Posterior cingulate gyrus (tissue), 11 donors: ENCODE measurements at regions not wholly inside any gene's neighbourhood (a gene's known extent, or its start where the extent isn't known, plus 50 kb on each side); places are given as distances from the start of the nearest gene placed in this dataset.
A peak's percentile ranks its signal among the peaks of the same experiment; 100 is the strongest.

ENCODE experiments used
- DNase-seq, 10 donors: peaks; one replicate each; pipeline versions ENCODE4 v3.0.0 to v3.0.0-alpha.2; 2020 to 2021; ENCODE audit warnings: mixed read lengths in 3 of 10
- intact Hi-C: fragments of 100-400 bp; cut with DNase I; formaldehyde crosslinking; loops from one replicate; pipeline ENCODE4 v1.15.1; 2023

DNA sequence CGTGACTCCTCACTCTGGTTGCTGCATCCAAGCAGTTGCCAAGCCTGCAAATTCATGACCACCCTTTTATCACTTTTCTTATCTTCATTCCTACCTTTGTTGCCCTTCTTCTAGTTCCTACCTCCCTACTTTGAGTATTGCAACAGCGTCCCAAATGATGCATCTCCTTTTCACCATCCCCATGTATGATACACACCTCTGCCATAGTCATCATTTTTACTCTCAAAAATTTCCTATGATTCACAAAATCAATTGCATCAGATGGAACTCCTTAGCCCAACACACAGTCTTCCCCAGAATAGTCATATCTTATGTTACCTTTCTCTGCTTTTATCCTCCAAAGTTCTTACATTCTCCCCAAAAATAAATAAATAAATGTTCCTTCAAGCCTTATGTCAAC lies 262.6 kb downstream of the TBL1XR1 start:
- intact Hi-C loops = no loop called here
- DNase-seq = no peak

DNA sequence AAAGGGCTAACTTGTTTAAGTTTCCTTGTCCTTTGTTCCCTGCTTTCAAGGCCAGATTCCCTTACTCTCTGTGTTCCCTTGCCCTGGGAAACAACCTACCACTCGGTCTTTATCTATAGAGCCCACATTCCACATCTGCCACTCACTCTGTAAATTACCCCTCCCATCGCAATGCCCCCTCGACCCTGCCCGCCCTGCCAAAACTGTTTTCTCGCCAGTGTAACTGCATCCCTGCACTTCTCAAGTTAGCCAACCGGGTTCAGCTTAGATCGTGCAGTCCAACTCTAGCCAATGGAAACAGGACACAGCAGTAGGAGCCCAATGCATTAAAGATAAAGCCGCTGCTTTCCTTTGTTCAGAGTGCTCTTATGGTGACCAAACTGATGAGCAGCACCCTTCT lies 263.6 kb downstream of the TBL1XR1 start:
- intact Hi-C loops = no loop called here
- DNase-seq = no peak

DNA sequence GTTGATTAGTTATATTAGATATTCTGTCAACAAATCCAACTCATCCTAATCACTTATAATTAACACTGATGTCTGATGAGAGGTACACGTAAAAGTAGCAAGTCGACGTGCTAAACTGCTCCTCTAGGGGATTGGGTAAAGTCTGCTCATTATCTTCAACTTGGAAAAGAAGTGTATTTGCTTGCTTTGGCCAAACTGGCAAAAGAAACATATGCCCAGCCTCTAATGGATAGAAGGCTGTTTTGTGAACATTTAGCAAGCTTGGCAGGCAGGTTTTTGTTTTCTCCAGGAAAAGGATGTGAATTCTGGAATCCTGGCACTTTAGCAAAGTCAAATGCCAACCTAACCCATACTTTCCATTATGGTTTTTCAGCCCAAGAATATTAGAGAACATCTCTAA lies 264.8 kb downstream of the TBL1XR1 start:
- intact Hi-C loops = no loop called here
- no peak for DNase-seq

DNA sequence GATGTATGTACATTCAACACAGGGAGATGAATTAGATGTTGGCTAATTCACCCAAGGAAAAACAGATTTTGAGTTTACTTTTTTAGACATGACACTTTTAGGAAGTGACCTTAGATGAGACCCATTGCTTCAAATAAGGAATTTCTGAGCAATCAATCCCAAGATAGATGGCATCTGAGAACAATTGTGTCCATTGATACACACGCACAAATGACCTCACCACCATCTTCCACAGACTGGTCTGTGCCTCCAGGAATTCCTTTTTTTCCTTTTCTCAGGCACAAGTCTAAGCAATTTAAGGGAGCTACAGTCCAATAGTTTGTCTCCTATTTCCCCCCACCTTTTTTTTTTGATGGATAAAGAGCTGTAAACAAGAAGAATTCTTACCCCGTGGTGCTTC lies 265.3 kb downstream of the TBL1XR1 start:
- DNase-seq = no peak
- intact Hi-C loops = no loop called here

DNA sequence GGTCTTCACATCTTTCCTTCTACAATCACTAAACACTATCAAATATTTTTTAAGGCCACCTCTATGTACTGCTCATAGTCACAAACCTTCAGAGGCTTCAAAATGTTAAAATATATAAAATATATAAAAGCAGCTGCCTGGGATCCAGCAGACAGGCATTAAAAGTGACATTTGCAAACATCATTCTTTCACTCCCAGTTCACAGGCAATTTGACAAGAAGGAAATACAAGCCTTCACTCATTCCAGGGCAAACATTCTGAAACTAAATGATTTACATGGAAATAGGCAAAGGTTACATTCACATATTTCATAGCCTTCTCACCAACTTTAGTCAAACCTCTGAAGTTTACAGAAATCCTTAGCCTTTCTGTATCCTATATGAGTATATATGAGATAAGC lies 266.3 kb downstream of the TBL1XR1 start:
- intact Hi-C loops = no loop called here
- DNase-seq = no peak

GRCh38 chr3:176928582-176928931 lies 268.7 kb downstream of the TBL1XR1 start:
- DNase-seq = no peak
- intact Hi-C loops = no loop called here

DNA sequence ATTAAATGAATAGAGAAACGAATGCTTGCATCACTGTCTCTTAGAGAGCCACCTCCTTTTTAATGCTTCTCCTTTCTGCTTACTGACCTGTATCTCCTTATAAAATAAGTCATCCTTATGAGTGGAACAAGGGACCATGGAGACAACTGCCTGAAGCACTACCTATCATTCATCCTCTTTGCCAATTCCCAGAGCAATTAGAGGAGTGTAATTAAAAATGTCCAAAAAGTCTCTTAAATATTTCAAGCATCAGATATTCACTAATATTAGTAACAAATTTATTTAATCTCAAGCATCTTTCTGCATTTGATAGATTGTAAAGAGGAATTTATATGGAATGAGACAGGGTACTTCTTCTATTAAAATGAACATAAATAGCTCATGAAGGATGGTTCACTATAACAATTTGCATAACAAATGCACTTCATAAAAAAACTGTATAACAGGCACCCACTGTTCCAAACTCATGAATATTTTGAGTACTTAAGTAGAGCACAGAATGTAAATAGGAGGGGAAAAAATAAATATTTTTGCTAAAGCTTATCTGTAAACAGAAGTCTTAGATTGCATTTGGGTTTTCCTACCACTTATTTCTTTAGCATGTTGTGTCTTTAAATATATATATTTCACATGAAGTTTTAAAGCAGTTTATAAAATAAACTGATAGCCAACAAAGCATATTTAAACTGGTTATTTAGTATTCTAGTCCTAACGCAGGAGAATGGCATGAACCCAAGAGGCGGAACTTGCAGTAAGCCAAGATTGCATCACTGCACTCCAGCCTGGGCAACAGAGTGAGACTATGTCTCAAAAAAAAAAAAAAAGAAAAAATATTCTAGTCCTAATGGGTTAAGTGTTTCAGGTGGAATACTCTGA lies 269.3 kb downstream of the TBL1XR1 start:
- intact Hi-C loops = no loop called here
- DNase-seq = peak in 2 of 10 donors; percentile 24 to 79

- intact Hi-C loops = no loop called here
- no peak for DNase-seq
These were observed 270.0 kb downstream of the TBL1XR1 start for GRCh38 chr3:176927280-176927679.

- intact Hi-C loops = no loop called here
- DNase-seq = no peak
These were observed 270.6 kb downstream of the TBL1XR1 start for GRCh38 chr3:176926688-176927087.

- intact Hi-C loops = no loop called here
- no peak for DNase-seq
These were observed 271.2 kb downstream of the TBL1XR1 start for GRCh38 chr3:176926034-176926433.

DNA sequence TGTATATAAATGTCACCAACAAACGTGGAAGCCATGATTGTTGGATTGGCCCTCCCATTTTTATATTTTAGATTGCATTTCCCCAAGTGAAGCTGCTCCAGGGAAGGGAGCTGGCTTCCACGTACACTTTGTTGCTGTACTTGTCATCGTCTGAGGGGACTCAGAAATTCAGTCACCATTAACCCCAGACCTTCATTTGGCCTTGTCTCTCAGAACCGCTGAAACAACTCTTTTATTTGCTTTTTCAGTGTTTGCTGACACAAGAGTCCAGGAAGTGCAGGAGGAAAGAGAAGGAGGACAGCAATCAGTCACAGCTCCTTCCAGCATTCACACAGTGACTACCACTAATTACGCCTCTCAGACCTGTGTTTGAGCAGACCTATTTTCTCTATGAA lies 276.5 kb downstream of the TBL1XR1 start:
- no peak for DNase-seq
- intact Hi-C loops = no loop called here

GRCh38 chr3:176919836-176920765 lies 277.2 kb downstream of the TBL1XR1 start:
- DNase-seq = peak in 4 of 10 donors; percentile 13 to 67 (median 26)
- intact Hi-C loops = no loop called here

- intact Hi-C loops = no loop called here
- DNase-seq = no peak
These were observed 280.5 kb downstream of the TBL1XR1 start for GRCh38 chr3:176916777-176917176.

GRCh38 chr3:176914764-176915163 lies 282.5 kb downstream of the TBL1XR1 start:
- intact Hi-C loops = no loop called here

DNA sequence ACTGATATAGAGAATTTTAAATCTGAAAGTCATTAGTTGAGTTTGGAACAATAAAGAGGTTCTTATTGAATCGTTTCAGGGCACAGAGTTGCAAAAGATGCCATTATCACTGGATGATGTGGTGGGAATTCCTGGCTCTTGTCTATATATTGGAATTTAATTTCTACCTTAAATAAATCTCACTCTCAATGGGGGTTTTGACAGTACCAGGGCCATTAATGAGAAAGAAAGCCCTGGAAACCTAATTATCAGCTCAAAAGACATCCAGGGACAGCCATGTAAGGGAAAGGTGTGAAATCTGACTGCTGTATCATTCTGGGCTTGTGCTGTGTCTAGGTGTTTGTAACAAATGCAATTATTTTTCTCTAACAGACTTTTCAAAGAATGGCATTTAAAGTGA lies 285.7 kb downstream of the TBL1XR1 start:
- intact Hi-C loops = no loop called here
- DNase-seq = no peak

More at GRCh38 chr3:176914764-176915163, 282.5 kb downstream of the TBL1XR1 start:
- DNase-seq = no peak

- no peak for DNase-seq
- intact Hi-C loops = no loop called here
These were observed 288.2 kb downstream of the TBL1XR1 start for GRCh38 chr3:176909044-176909443.

DNA sequence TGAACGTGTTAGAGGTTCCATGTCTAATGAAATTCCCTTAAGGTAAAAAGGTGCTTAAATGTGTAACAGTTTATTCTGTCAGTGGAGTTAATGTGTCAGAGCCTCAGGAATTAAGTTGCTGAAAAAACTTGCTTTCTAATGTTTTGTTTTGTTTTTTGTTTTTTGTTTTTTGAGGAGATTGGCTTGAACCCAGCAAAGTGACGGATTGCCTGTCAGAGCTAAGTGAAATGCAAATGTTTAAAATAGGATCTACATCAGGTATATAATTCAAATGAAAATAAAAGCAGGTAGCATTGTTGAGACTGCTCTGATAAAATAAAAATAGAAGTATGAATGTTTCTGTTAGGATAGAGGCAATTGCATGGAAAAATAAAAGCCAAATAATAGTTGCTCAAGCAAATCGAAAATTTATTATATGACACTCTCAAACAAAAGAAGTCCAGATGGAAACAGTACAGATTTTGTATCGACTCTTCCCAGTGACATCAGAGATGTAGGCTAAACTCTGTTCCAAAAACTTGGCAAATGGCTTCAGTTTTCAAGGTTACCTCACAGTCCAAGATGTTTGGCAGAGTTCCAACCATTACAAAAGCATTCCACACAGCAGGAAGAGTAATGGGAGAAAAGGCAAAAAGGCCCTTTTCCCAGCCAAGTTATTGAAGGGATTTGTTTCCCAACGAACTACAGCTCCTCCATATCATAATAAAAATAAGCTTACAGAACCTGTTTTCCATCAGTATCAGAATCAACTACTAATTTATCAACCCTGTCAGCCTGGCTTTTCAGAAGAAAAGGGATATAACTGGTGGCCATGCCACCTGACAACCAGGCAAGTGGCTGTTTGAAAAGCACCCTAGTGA lies 291.0 kb downstream of the TBL1XR1 start:
- DNase-seq = no peak
- intact Hi-C loops = no loop called here

DNA sequence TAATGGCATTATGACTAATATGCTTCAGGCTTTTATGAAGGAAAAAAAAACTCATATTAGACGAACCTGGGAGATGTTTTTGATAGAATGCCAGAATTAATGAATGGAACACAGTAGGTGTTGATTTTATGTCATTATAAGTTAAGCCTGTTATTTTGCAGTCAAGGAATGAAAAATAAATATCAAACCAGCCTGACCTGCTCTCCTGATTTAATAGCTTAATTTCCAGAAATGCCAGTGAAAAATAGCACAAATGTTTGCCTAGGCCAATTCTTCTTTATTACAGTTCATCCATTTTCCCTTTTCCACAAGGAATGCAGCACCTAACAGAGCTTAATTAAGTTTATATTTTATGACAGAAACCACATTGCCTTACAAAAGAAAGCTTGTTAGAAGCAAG lies 292.0 kb downstream of the TBL1XR1 start:
- no peak for DNase-seq

GRCh38 chr3:176904506-176904905 lies 292.8 kb downstream of the TBL1XR1 start:
- intact Hi-C loops = no loop called here

More for the DNA sequence above, 292.0 kb downstream of the TBL1XR1 start:
- intact Hi-C loops = no loop called here

DNA sequence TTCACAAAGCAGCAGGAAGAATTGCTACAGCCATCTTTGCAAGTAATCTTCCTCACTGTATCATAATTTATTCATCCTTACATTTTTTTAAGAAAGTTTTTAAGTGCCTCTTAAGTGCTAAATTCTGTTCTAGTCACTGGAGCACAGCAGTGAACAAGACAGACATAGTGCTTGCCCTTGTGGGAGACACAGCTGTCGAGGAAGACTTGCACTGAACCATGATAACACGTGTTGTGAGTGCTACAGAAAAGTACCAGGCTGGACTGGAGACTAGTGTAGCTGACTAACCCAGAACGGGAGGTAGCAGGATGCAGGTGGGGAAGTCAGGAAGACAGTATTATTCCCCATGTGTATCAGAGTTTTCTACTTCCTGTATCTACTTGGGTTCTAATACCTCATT lies 300.6 kb downstream of the TBL1XR1 start:
- intact Hi-C loops = no loop called here

More at GRCh38 chr3:176904506-176904905, 292.8 kb downstream of the TBL1XR1 start:
- DNase-seq = no peak

DNA sequence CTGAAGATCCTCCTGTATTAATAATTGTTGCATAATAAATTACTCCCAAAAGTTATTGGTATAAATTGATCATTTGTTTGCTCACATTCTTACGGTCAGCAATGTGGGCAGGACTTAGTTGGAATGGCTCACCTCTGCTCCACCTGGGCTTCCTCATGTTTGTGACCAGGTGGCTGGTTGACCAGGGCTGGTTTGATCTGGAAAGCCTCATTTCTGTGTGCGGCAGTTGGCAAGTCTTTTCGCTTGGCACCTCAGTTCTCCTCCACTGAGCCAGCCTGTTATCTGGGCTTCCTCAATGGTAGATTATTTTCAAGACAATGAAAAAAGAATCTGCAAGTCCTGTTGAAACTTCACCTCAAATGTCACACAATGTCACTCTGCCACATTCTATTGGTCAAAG lies 301.1 kb downstream of the TBL1XR1 start:
- no peak for DNase-seq
- intact Hi-C loops = no loop called here

More for the DNA sequence above, 300.6 kb downstream of the TBL1XR1 start:
- DNase-seq = no peak
